Astrocyte (in vitro differentiated cells and primary cell): ENCODE measurements at regions not wholly inside any gene's neighbourhood (a gene's known extent, or its start where the extent isn't known, plus 50 kb on each side); places are given as distances from the start of the nearest gene placed in this dataset.

ENCODE experiments used
- DNase-seq: peaks from one replicate; pipeline ENCODE4 v3.0.0-alpha.2; 2010; ENCODE audit warnings: low read depth
- FAIRE-seq: peaks from 2 replicates; lab custom pipeline; 2011; peaks lifted over from hg19 to GRCh38; lab: Jason Lieb, UNC
- H2AFZ ChIP-seq: 2 replicates; pipeline ENCODE4 v1.6.0; 2012; ENCODE audit warnings: low read depth, low read length, inconsistent platforms
- H3K27ac ChIP-seq: 2 replicates; pipeline ENCODE4 v1.5.1; 2011; ENCODE audit warnings: low read depth, low read length, inconsistent platforms
- H3K27me3 ChIP-seq: 2 replicates; pipeline ENCODE4 v1.6.0; 2011; ENCODE audit warnings: low read length, inconsistent platforms; ENCODE audit not compliant: insufficient read depth
- H3K36me3 ChIP-seq: 2 replicates; pipeline ENCODE4 v1.5.1; 2011; ENCODE audit warnings: low read length, inconsistent platforms; ENCODE audit not compliant: insufficient read depth
- H3K4me1 ChIP-seq: 2 replicates; pipeline ENCODE4 v1.5.1; 2011; ENCODE audit warnings: low read length, inconsistent platforms; ENCODE audit not compliant: insufficient read depth
- H3K4me2 ChIP-seq: 2 replicates; pipeline ENCODE4 v1.6.0; 2012; ENCODE audit warnings: low read length, inconsistent platforms
- H3K4me3 ChIP-seq: 2 replicates; pipeline ENCODE4 v1.5.1; 2011; ENCODE audit warnings: low read depth, mild to moderate bottlenecking, low read length, inconsistent platforms; ENCODE audit not compliant: insufficient read depth
- H3K79me2 ChIP-seq: 2 replicates; pipeline ENCODE4 v1.6.0; 2012; ENCODE audit warnings: mild to moderate bottlenecking, low read length, inconsistent platforms; ENCODE audit not compliant: insufficient read depth
- H3K9ac ChIP-seq: 2 replicates; pipeline ENCODE4 v1.6.0; 2012; ENCODE audit warnings: mild to moderate bottlenecking, low read length, inconsistent platforms
- H3K9me3 ChIP-seq: 2 replicates; pipeline ENCODE4 v1.5.1; 2012; ENCODE audit warnings: low read depth, mild to moderate bottlenecking, low read length, inconsistent platforms; ENCODE audit not compliant: insufficient read depth
- H4K20me1 ChIP-seq: 2 replicates; pipeline ENCODE4 v1.6.0; 2012; ENCODE audit warnings: low read length, inconsistent platforms; ENCODE audit not compliant: insufficient read depth
- H3K27ac Mint-ChIP-seq: one replicate; pipeline ENCODE4 v1.8.0; 2021; ENCODE audit warnings: mild to moderate bottlenecking, mixed read lengths; ENCODE audit not compliant: unreplicated experiment
- H3K27me3 Mint-ChIP-seq: one replicate; pipeline ENCODE4 v1.8.0; 2021; ENCODE audit warnings: low read depth, mixed read lengths; ENCODE audit not compliant: unreplicated experiment
- H3K36me3 Mint-ChIP-seq: one replicate; pipeline ENCODE4 v1.8.0; 2021; ENCODE audit warnings: low read depth, mixed read lengths; ENCODE audit not compliant: unreplicated experiment
- H3K4me1 Mint-ChIP-seq: one replicate; pipeline ENCODE4 v1.8.0; 2021; ENCODE audit warnings: low read depth, mixed read lengths; ENCODE audit not compliant: unreplicated experiment
- H3K4me3 Mint-ChIP-seq: one replicate; pipeline ENCODE4 v1.8.0; 2021; ENCODE audit warnings: mild to moderate bottlenecking, moderate library complexity, mixed read lengths; ENCODE audit not compliant: unreplicated experiment
- H3K9me3 Mint-ChIP-seq: one replicate; pipeline ENCODE4 v1.8.0; 2021; ENCODE audit warnings: mild to moderate bottlenecking, mixed read lengths; ENCODE audit not compliant: unreplicated experiment
- EZH2 ChIP-seq: IDR thresholded peaks from 2 replicates; pipeline ENCODE4 v1.6.1; 2012; ENCODE audit warnings: mild to moderate bottlenecking, low read length, inconsistent platforms; ENCODE audit not compliant: insufficient read depth
- TF ChIP-seq, protein P1 (sequence below): IDR thresholded peaks from 2 replicates; pipeline ENCODE4 v1.5.1; 2011; ENCODE audit warnings: low read depth, mild to moderate bottlenecking, inconsistent platforms, low read length, moderate library complexity; ENCODE audit not compliant: insufficient read depth

DNA sequence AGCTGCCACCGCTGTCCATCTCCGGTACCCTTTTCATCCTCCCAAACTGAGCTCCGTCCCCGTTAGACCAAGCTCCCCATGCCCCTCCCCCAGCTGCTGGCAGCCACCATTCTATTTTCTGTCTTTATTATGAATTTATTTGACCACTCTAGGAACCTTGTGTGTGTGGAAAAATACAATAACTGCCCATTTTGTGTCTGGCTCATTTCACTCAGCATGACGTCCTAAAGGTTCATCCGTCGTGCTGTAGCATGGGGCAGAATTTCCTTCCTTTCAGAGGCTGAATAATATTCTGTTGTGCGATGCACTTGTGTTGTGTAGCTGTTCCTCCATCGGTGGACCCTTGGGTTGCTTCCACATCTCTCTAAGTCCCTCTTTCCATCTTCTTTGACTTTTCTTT, 263.1 kb downstream of the SEC14L1 start:
- H3K27ac Mint-ChIP-seq, result no peak overlapping the region
- H4K20me1 ChIP-seq, result peaks cover 41% of the 10 kb centered on the region
- H3K27me3 Mint-ChIP-seq, result no peaks in the 10 kb centered on the region
- H3K9ac ChIP-seq, result no peak overlapping the region
- no peaks in the 10 kb centered on the region for H3K27me3 ChIP-seq
- peaks cover 98% of the 10 kb centered on the region for H3K79me2 ChIP-seq
- peaks cover 21% of the 10 kb centered on the region for H3K36me3 Mint-ChIP-seq
- H3K4me3 ChIP-seq, result no peak overlapping the region
- no peaks in the 10 kb centered on the region for H3K9me3 ChIP-seq
- no peak overlapping the region for H2AFZ ChIP-seq
- peaks cover 56% of the 10 kb centered on the region for H3K4me1 ChIP-seq
- H3K4me2 ChIP-seq, result no peak overlapping the region
- peaks cover 3% of the 10 kb centered on the region for H3K36me3 ChIP-seq
- peak overlapping the region; percentile 64 for H3K27ac ChIP-seq
- H3K4me3 Mint-ChIP-seq, result peak overlapping the region; percentile 60
- H3K4me1 Mint-ChIP-seq, result peaks cover 37% of the 10 kb centered on the region
- peaks cover 2% of the 10 kb centered on the region for H3K9me3 Mint-ChIP-seq
- FAIRE-seq (no peak), DNase-seq (no peak)
- TF ChIP-seq EZH2, result no peak
- TF ChIP-seq, protein P1, sequence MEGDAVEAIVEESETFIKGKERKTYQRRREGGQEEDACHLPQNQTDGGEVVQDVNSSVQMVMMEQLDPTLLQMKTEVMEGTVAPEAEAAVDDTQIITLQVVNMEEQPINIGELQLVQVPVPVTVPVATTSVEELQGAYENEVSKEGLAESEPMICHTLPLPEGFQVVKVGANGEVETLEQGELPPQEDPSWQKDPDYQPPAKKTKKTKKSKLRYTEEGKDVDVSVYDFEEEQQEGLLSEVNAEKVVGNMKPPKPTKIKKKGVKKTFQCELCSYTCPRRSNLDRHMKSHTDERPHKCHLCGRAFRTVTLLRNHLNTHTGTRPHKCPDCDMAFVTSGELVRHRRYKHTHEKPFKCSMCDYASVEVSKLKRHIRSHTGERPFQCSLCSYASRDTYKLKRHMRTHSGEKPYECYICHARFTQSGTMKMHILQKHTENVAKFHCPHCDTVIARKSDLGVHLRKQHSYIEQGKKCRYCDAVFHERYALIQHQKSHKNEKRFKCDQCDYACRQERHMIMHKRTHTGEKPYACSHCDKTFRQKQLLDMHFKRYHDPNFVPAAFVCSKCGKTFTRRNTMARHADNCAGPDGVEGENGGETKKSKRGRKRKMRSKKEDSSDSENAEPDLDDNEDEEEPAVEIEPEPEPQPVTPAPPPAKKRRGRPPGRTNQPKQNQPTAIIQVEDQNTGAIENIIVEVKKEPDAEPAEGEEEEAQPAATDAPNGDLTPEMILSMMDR, result no peak

DNA sequence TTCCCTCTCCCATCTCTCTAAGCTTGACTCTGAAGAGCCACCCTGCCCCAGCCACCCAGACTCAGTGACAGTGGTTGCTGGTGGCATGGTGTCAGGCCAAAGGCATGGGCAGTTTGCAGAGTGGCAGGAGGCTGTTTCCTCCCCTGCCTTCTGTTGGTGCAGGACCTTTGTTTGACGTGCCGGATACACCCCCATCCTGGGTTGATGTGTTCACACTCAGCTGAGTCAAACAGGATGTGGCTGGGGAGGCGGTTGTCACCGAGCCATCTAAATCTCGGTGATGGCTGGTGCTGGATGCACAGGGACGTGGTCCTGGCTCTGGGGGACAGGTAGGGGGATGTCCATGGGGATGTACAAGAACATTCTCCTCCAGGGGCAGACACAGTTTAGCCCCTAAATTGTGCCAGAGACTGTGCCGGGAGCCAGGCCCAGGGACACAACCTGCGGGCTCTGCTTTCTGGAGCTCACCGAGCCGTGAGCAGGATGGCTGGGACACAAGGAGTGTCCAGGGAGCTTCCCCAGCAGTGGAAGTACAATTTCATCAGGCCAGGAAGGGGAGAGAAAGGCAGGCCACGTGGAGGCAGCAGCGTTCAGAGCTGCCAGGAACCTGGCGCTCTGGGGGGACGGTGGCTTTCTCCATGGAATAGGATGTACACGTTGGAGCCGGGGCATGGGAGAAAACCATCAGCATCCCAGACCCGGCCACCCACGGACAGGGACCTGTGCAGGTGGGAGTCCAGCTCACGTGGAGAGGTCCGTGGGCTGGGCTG, 264.2 kb downstream of the SEC14L1 start:
- peak overlapping the region; percentile 85 for H3K27ac Mint-ChIP-seq
- DNase-seq (peak; percentile 75), FAIRE-seq (peak; percentile 65)
- H3K36me3 ChIP-seq, result peaks cover 3% of the 10 kb centered on the region
- H3K4me1 ChIP-seq, result peaks cover 68% of the 10 kb centered on the region
- no peak overlapping the region for H3K4me3 Mint-ChIP-seq
- no peaks in the 10 kb centered on the region for H3K27me3 ChIP-seq
- no peak overlapping the region for H3K4me3 ChIP-seq
- peaks cover 41% of the 10 kb centered on the region for H3K4me1 Mint-ChIP-seq
- peak overlapping the region; percentile 64 for H3K27ac ChIP-seq
- peaks cover 19% of the 10 kb centered on the region for H3K36me3 Mint-ChIP-seq
- no peaks in the 10 kb centered on the region for H3K9me3 ChIP-seq
- no peak for TF ChIP-seq EZH2
- TF ChIP-seq, protein P1, result no peak
- peaks cover 2% of the 10 kb centered on the region for H3K9me3 Mint-ChIP-seq
- H3K4me2 ChIP-seq, result peak overlapping the region; percentile 64
- no peak overlapping the region for H2AFZ ChIP-seq
- H3K79me2 ChIP-seq, result peaks cover 98% of the 10 kb centered on the region
- H4K20me1 ChIP-seq, result peaks cover 30% of the 10 kb centered on the region
- H3K9ac ChIP-seq, result peak overlapping the region; percentile 41
- H3K27me3 Mint-ChIP-seq, result no peaks in the 10 kb centered on the region
